Suppressor macrophage (primary cell): ENCODE measurements at regions not wholly inside any gene's neighbourhood (a gene's known extent, or its start where the extent isn't known, plus 50 kb on each side); places are given as distances from the start of the nearest gene placed in this dataset.
A peak's percentile ranks its signal among the peaks of the same experiment; 100 is the strongest.

ENCODE experiments used
- DNase-seq, 4 experiments: peaks; one replicate each; pipeline ENCODE4 v3.0.0-alpha.2; 2020 to 2022

DNA sequence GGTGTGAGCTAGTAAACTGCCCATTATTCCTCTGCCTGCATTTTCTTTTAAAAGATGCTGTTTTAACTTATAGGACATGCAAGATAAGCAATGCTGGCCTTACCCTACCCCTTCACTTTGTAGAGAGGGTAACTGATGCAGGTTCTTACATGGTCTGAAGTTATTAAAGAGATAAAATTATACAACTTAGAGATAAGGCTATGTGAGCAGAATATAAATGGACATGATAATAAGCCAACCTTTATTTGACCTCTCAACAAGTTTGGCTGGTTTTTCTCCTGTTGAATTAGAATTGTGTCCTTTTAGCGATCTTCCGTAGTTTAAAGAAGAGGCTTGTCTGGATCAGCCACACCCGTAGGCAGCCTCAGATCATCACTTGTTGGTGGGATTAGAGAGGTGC lies 377.0 kb downstream of the BTBD3 start:
- no peak for DNase-seq

DNA sequence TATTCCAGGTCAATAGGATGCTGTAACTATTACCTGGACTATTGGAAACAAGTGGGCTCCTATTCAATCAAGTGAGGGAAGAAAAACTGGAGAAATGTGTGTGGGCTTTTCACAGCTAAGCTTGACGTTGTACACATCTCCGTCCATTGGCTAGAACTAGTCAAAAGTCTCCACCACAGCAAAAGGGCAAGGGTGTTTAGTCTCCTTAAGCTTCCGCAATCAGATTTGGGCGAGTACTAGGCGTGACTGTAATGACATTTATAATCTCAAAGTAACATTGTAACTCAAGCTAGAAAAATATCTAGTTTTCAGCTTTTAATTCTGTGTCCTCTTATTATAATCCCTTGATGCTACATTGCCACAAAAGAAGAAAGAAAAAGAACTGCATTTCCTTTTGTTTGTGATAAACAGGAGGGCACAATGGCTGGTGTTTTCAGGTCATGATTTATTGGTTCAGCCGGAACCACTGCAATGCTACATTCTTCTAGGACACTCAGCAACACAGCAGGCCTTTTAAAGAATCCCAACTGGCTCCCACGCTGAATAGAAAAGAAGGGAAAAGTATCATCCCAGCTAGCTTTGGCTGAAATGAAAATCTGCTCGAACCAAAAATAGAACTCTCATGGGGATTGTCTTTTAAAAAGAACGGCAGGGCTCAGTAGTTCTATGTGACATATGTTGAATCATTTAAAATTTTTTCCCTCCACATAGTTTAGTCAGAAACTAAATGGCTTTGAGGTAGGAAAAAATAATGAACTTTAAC lies 387.7 kb downstream of the BTBD3 start:
- no peak for DNase-seq

DNA sequence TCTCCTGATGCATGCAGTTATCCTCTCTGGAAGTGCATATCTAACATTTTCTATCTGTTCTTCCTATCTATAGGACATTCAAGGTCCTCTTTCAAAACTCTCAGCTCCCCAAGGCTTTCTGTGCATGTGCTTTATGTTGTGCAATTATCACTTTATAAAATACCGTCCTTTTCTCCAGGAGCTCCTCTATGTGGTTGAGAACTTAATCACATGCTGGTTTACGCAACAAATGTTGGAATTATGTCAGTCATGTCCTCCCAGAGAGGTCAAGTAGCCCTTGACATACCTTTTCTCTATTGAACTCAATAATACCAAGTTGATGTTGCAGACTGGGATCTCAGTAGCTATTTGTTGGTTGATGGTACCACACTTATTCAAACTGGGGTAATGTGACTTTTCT lies 388.4 kb downstream of the BTBD3 start:
- DNase-seq = no peak

DNA sequence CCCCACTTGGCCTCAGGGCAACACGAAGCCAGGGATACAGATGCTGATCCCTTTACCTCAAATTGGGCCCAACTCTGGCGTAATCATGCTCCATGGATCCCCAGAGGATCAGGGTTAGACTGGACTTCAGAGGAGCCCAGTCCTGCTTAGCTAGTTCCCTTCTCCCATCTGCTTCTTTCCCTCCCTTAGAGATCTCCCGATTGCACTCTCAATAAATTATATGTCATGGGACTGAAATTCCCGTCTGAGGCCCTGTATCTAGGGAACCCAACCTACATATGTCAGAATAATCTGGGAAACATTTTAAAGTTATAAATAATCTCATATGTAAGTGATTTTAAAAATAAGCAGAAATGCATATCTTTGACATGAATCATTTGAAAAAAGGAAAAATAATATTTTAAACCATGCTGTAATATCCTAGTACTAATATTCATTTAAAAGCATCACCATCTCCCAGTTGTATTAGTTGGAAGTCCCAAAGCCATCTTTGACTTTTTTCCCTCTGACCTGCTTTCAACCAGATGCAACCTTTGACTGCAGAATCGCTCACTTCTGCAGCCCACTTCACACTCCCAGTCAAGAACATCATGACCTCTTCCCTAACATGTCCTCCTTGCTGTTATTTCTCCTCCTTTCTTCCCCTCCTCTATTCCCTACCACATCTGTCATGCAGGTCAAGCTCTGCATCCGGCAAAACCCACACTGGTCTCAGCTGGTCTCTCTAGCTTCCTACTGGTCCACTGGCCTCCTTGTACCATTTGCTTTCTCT lies 393.6 kb downstream of the BTBD3 start:
- no peak for DNase-seq

DNA sequence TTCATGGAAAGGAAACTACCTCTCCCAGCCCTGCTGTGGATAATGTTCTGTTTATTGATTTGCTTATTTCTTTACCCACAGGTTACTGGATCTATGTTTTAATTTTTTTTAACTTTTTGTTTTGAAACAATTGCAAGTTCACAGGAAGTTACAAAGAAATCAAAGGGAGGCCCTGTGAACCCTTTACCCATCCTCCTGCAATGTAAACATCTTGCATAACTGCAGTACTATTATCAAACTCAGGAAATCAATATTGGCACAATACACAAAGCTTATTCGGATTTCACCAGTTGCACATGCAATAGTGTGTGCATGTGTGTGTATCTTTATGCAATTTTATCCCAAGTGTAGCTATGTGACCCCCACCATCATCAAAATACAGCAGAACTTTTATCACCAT lies 398.0 kb downstream of the BTBD3 start:
- DNase-seq = no peak

DNA sequence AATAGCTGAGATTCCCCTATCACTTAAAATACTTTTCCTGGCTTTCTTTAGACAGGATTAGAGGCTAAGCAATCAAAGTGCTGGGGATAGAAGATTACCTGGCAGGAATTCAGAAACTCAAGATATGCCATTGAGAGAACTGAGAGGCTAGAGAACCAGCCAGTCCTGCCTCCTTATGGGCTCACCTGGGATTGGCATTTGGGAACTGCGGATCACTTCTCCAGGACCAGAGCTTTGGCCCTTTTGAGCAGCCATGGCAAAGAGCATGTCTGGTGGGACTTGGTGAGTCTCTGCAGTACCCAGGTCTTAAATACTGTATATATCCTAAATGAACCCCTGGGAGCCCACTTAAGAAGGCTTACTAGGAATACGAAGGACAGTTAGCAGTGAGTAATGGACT lies 399.1 kb downstream of the BTBD3 start:
- DNase-seq = no peak

DNA sequence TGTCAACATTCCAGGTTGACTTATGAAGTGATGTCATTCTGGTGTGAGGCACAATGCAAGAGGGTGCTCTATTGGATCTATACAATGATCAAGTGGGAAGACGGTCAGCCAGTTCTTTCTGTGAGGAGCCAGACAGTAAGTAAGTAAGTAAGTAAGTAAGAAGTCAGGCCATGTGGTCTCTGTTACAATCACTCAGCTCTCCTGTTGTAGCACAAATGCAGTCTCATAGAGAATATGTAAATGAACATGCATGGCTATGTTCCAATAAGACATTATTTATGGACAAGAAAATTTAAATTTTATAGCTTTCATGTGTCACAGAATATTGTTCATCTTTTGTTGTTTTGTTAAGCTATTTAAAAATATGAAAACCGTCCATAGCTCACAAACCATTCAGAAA lies 399.7 kb downstream of the BTBD3 start:
- DNase-seq = no peak

DNA sequence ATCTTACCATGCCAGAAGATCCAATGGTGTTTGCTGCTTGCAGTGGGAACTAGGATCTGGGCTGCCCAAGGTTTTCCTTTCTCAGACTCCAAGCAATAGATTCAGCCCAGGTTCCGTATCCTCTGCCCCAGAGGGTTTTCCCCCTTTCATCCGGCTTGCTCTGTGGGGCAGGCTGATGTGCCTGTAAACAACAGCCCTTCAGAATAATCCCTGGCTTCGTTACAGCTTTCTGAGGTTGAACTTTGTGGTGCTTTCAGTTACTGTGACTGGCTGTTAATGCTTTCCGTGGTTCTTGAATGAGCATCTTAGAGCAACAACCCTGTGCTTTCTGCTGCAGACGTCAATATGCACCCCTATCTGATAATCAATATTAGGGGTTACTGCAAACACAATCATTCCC lies 400.4 kb downstream of the BTBD3 start:
- DNase-seq = no peak

DNA sequence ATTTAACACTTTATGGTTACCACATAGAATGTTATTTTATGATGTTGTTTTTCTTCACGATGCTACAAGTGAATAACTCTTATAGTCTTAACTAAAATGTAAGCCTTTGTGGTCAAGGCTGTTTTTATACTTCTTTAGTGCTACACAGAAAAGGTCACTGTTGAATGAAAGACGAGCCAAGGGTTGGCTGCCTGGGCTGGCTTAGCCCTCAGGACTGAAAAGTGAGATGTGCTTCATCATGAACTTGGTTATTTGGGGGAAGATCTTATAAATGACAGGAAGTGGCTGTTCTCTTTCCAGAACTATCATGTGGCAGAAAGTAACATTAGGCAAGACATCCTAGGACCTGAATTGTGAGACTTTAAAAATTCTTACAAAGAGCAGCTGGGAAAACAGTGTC lies 404.0 kb downstream of the BTBD3 start:
- DNase-seq = no peak

DNA sequence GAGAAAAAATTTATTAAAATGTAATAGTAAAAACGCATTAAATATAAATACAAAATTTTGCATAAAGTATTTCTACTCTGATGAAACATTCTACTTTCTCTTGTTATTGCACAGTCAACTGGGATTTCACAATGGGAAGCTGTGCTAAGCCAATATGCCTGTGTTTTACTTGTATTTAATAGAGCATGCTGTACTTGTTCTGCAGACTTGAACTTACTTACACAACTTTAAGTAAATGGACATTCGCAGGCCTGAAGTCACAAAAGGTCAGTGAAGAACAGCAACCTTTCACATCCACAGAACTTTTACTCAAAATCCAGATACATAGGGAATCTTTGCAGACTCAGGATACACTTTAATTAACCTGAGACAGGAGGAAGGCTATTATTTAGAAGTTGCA lies 409.5 kb downstream of the BTBD3 start:
- DNase-seq = no peak

DNA sequence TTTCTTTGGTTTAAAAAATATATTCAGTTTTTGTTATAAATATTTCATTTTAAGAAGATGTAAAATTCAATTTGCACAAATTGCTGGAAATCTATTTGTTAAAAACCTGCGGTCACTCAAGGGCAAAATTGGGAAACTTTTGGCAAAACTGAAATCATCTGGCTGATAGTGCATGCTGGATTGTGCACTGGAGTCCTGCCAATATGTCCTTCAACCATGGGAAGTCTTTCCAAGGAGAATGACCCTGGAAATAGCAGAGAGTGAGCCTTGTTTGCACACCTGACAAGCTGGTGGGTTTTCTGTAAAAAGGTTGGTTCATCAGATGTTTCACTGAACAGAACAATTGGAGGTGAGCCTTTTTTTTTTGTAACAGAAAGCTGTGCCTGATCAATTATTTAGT lies 413.5 kb downstream of the BTBD3 start:
- DNase-seq = no peak

DNA sequence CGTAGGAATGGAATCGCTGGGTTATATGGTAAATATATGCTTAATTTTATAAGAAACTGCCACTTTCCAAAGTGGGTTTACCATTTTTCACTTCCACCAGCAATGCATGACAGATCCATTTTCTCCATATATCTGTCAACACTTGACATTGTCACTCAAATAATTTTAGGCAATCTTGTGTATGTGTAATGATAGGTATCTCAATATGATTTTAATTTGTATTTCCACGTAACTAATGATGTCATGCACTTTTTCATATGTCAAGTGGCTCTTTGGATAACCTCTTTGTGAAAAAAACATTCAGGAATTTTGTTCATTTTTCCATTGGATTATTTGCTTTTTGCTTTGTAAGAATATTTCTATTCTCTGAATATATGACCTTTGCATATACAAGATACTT lies 419.9 kb downstream of the BTBD3 start:
- no peak for DNase-seq

DNA sequence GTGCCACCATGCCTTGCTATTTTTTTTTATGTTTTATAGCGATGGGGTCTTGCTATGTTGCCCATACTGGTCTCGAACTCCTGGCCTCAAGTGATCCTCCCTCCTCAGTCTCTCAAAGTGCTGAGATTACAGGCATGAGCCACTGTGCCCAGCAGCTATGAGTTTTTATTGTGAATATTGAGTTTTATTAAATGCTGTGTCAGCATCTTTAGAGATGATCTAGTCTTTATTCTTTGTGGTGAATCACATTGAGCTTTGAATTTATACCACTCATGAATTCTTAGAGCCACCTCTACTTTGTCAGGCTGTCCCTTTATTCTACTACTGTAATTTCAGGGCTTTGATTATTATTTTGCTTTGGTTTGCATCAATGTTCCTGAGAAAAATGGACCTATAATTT lies 428.3 kb downstream of the BTBD3 start:
- no peak for DNase-seq

DNA sequence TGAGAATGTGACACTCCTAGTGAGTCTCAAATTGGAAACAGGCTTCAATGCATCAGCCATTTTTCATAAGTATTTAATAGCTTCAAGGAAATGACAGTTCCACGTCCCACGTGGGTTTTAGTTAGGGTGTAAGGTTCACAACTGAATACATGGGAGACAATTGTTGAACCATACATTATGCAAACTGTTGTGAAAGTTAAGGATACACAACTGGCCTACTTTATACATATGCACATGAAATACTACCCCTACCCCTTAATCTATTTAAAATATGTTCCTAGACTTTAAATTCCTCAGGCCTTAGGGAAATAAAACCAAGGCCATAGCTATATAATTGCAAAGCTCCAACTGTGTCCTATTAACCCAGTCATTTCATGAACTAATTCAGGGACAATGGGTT lies 436.1 kb downstream of the BTBD3 start:
- DNase-seq = no peak

DNA sequence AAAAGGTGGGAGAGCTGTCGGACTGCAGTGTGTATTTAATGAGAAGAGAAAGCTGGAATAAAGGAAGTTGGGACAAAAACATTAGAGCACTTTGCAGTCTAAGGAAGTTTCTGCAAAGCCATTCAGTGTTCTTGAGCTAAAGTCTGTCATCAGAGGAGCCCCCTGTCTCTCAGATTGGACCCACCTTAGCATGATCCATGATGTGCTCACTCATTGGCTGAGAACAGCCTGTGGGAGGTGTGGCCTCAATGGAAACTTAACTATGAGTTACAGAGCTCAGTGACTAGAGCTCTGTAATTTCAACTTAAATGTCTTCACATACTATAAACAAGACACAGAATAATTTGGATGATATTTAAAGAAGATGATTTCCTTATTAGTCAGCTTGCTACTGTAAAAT lies 437.0 kb downstream of the BTBD3 start:
- no peak for DNase-seq

DNA sequence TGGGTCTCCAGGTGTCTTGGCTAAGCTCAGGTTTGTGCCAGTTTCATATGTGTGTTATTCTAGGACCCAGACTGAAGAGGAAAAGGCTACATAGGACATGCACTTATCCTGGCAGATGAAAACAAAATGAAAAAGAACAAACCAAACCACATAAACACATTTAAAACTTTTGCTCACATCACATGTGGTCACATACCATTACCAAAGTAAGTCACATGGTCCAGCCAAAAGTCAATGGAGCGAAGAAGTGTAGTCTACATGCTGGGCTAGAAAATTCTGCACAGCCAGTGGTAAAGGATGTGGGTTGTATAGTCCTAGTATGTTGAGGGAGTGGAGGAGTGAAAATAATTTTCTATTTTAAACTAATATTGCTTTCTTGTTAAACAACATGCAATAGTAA lies 437.5 kb downstream of the BTBD3 start:
- no peak for DNase-seq

DNA sequence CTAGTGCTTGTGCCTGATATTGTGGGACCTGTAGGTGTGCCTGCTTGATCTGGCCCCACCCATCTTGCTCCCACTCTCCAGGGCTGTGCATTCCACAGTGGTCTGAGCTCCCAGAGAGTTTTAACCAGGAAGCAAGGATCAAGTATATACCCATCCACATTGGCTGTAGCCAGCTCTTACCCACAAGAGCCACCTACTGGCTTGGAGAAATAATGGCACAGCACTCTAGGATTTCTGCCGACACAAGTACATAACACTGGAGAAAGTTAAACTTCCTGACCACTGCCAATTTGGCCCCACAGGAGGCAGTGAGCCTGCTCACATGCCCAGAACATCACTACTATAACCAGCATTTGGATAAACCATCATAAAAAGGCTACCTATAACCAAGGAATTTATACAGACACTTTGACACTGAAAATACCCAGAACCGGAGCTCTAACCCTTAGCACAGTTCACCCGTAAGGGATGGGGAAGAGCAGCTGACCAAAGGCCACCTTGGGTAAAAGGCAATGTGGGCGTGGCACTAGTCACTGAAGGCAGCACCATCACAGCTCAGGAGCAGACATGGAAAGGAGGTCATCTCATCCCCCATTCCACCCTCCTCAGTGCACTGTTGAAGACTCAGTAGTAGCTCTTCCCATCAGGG lies 440.4 kb downstream of the BTBD3 start:
- peak in 3 of 4 experiments; percentile 1 to 13 (median 3) for DNase-seq

DNA sequence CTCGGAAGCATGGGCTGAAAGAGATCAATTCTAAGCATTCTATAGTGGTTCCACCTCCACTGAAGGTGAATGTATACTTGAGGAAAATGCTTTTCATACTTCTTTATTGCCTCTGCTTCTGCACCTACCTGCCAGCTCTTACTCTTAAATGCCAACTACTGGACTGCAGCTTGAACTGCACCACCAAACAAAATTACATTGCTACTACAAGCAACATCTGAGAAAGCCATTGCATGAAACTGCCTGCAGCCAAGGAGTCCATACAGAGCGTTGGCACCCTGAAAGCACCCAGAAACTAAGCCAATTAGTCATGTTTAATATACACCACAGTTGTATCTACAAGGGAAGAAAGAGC lies 440.9 kb downstream of the BTBD3 start:
- DNase-seq = no peak

DNA sequence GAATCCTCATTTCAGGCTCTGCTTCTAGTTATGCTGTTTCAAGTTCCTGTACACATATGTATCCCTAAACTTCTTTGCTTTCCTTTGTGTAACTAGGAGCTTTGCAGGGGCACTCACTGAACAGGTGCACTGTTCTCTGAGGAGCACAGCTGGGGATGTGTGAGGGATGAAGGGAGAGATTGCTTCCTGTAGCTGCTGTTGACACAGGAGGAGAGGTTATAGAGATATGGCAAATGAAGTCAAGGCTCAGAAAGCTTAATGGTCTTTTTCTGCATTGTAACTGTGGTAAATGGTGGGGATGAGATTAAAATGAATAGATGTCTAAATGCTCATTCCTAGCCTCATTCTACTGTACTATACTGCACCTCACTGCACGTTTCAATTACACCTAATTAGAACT lies 454.3 kb downstream of the BTBD3 start:
- DNase-seq = no peak

DNA sequence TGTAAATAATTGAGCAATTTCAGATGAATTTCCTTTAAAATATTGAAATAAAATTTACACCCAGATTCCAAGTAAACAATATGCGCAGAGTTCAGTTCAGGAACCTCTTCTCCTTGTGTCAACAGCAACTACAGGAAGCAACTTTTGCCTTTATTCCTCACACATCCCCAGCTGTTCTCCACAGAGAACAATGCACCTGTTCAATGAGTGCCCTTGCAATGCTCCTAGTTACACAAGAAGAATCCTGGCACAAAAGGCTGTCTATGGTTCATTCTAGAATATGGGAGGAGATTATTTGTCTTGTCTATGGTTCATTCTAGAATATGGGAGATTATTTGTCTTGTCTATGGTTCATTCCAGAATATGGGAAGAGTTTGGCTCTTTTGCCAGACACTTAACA lies 454.9 kb downstream of the BTBD3 start:
- no peak for DNase-seq

DNA sequence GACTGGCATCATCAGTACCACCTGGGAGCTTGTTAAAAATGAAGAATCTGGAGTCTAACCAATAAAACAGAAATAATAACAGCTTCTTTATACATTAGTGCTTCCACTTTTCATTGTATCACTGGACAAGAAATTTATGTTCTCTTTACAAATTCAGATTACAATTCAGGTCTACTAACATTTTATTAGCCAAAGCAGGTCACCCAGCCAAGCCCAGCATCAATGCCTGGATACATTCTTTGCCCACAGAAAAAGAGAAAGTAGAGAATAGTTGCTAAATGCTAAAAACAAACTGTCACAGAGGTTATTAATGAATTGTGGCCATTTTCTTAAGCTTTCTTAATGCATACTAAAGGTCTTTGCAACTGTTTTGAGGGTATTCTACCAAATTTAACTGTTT lies 458.3 kb downstream of the BTBD3 start:
- no peak for DNase-seq

DNA sequence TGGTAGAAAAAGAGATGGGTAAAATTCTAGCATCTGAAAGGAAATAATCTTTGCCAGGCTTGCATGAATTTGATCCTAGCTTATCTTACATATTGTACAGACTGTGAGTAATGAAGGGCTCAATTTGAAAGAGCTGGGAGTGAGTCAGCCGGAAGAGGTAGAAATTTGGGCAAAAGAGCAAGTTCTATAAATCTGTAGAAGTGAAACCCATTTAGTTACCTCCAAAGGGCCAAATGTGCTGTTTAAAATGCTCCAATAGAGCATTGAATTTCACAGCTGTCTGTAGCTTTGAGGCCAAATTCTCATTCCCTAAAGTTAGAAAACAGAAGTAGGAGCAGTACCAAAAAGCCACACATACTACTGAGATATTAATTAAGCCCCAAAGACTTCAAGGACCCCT lies 466.1 kb downstream of the BTBD3 start:
- no peak for DNase-seq

DNA sequence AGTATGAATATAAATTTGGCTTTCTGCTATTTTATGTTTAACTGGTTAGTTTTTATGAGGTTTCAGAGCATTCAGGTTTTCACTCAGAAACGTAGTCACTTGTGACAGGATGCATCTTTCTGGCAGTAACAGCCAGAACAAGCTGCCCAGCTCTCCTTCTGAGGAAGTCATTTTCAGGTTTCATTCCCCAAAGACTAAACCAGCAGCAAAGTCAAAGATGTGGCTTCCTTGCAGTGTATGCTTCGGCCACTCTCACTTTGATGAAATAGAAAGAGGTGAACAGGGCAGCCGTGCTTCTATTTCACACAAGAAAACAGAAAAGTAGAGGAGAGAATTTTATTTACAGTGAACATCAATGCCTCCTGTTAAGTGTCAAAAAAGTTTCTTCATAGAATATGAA lies 469.1 kb downstream of the BTBD3 start:
- no peak for DNase-seq

DNA sequence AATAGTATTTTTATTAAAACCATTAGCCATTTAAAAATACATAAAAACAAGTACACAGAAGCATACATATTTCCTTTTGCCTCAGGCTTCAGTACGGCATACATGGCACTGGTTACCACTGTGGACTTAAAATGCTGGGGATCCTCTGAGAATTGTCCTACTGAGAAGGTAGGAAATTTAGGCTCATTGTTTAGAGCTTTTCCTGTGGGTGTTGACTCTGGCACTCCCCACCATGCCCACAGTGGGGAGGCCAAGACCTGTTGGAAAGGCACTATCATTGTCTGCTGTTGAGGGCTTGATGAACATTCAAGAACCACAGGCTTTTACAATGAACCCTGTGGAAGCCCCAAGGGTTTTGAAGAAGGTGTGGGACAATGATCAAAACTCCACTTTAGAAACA lies 473.4 kb downstream of the BTBD3 start:
- no peak for DNase-seq
